Osteocyte (in vitro differentiated cells): ENCODE measurements at regions not wholly inside any gene's neighbourhood (a gene's known extent, or its start where the extent isn't known, plus 50 kb on each side); places are given as distances from the start of the nearest gene placed in this dataset.

Experiments
- DNase-seq: peaks from one replicate; pipeline ENCODE4 v3.0.0; 2021; ENCODE audit warnings: mixed read lengths; ENCODE audit not compliant: unreplicated experiment; ENCODE audit errors: extremely low spot score
- H3K27ac Mint-ChIP-seq: one replicate; pipeline ENCODE4 v1.8.0; 2021; ENCODE audit warnings: mild to moderate bottlenecking, mixed read lengths; ENCODE audit not compliant: unreplicated experiment
- H3K27me3 Mint-ChIP-seq: one replicate; pipeline ENCODE4 v1.8.0; 2021; ENCODE audit warnings: mixed read lengths; ENCODE audit not compliant: unreplicated experiment
- H3K36me3 Mint-ChIP-seq: one replicate; pipeline ENCODE4 v1.8.0; 2021; ENCODE audit warnings: mixed read lengths; ENCODE audit not compliant: unreplicated experiment
- H3K4me1 Mint-ChIP-seq: one replicate; pipeline ENCODE4 v1.8.0; 2021; ENCODE audit warnings: mixed read lengths; ENCODE audit not compliant: unreplicated experiment
- H3K4me3 Mint-ChIP-seq: one replicate; pipeline ENCODE4 v1.8.0; 2021; ENCODE audit warnings: mild to moderate bottlenecking, moderate library complexity, mixed read lengths; ENCODE audit not compliant: unreplicated experiment
- H3K9me3 Mint-ChIP-seq: one replicate; pipeline ENCODE4 v1.8.0; 2021; ENCODE audit warnings: mixed read lengths; ENCODE audit not compliant: unreplicated experiment
- CTCF ChIP-seq: fragments of 200-600 bp; sonication (generic); IDR thresholded peaks from 2 replicates; pipeline ENCODE4 v1.5.0; 2021; ENCODE audit warnings: antibody characterized with exemption, mild to moderate bottlenecking, moderate library complexity

GRCh38 chr21:20783611-20784010, 214.6 kb upstream of the NCAM2 start:
- no peaks in the 10 kb centered on the region for H3K4me1 Mint-ChIP-seq
- peaks cover 16% of the 10 kb centered on the region for H3K9me3 Mint-ChIP-seq
- no peak for DNase-seq
- no peak overlapping the region for H3K4me3 Mint-ChIP-seq
- no peaks in the 10 kb centered on the region for H3K27me3 Mint-ChIP-seq
- peaks cover 2% of the 10 kb centered on the region for H3K36me3 Mint-ChIP-seq
- H3K27ac Mint-ChIP-seq, result no peak overlapping the region
- TF ChIP-seq CTCF, result no peak

DNA sequence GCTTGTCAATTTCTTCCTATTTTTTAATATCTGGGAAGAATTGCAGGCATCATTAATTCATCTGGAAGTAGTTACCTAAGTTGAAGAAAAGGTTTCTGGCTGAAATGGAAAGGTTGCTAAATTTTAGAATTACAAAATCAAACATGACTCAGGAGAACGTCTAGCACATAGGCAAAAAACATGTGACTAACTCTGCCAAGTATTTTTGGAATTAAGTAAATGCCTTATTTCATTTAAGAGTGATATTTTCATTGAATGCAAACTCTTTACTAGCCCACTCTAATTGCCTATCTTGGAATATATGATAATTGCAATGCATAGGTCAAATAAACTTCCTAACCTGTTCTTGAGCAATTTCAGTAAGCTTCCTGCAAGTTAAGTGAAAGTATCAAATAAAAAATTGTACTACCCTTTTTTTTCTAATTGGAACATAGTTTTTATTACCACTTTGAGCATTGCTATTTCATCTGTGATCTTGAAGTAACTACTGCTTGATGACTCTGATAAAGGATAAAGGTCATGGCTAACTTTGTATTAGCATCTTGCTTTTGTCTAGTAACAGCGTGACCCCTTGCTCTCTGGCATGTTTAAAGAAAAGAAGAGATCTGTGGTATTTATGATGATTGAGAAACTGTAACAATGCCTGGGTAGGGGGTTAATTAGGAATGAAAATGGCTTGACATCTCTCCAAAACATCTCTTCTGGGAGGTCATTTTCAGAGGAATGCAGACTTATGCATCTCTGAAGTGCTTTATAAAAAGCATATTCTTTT, 208.3 kb upstream of the NCAM2 start:
- peaks cover 10% of the 10 kb centered on the region for H3K4me1 Mint-ChIP-seq
- H3K36me3 Mint-ChIP-seq, result no peaks in the 10 kb centered on the region
- TF ChIP-seq CTCF, result no peak
- no peaks in the 10 kb centered on the region for H3K27me3 Mint-ChIP-seq
- H3K9me3 Mint-ChIP-seq, result peaks cover 4% of the 10 kb centered on the region
- H3K27ac Mint-ChIP-seq, result no peak overlapping the region
- H3K4me3 Mint-ChIP-seq, result no peak overlapping the region
- no peak for DNase-seq

DNA sequence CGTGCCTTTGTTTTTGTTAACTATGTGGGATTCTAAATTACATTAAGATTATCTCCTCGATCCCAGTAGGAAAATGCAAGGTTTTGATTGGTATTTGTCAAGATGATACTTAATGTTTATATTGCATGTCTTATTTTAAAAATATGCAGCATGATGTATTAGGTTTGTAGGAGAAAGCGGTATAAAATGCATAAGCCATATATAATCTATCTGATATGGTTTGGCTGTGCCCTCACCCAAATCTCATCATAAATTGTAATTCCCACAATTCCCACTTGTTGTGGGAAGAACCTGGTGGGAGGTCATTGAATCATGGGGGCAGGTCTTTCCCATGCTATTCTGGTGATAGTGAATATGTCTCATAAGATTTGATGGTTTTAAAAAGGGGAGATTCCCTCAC, 198.1 kb upstream of the NCAM2 start:
- Mint-ChIP-seq H3K27ac (no peak overlapping the region), H3K4me3 (no peak overlapping the region), H3K27me3 (peaks cover 5% of the 10 kb centered on the region), H3K9me3 (peaks cover 13% of the 10 kb centered on the region), H3K4me1 (peaks cover 9% of the 10 kb centered on the region), H3K36me3 (no peaks in the 10 kb centered on the region)
- DNase-seq, result no peak
- no peak for TF ChIP-seq CTCF

DNA sequence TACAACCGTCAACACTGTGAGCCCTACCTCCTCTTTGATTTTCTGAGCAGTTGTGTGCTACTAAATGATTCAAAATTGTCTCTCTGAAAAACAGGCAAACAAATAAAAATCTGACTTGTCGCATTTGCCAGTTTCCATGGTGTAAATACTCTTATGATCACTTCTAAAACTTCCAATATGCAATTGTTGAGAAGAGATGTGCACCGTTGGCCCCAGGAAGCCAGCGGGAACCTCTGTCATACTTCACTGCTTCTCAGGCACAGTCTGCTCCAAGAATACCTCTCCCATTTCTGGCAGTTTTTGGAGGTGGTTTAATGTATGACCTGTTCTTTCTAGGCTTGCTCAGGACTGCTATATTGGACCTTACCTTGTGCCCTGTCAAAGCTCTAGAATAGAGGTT, 196.0 kb upstream of the NCAM2 start:
- peaks cover 5% of the 10 kb centered on the region for H3K27me3 Mint-ChIP-seq
- H3K27ac Mint-ChIP-seq, result no peak overlapping the region
- no peak for TF ChIP-seq CTCF
- peaks cover 5% of the 10 kb centered on the region for H3K9me3 Mint-ChIP-seq
- DNase-seq, result no peak
- H3K4me3 Mint-ChIP-seq, result no peak overlapping the region
- H3K4me1 Mint-ChIP-seq, result peaks cover 9% of the 10 kb centered on the region
- H3K36me3 Mint-ChIP-seq, result no peaks in the 10 kb centered on the region

GRCh38 chr21:20802631-20803260, 195.5 kb upstream of the NCAM2 start:
- TF ChIP-seq CTCF, result no peak
- peaks cover 9% of the 10 kb centered on the region for H3K4me1 Mint-ChIP-seq
- H3K36me3 Mint-ChIP-seq, result no peaks in the 10 kb centered on the region
- no peak for DNase-seq
- peaks cover 5% of the 10 kb centered on the region for H3K27me3 Mint-ChIP-seq
- no peak overlapping the region for H3K4me3 Mint-ChIP-seq
- no peak overlapping the region for H3K27ac Mint-ChIP-seq
- H3K9me3 Mint-ChIP-seq, result peaks cover 9% of the 10 kb centered on the region
